ENCODE measurements at regions not wholly inside any gene's neighbourhood (a gene's known extent, or its start where the extent isn't known, plus 50 kb on each side); places are given as distances from the start of the nearest gene placed in this dataset.

DNA sequence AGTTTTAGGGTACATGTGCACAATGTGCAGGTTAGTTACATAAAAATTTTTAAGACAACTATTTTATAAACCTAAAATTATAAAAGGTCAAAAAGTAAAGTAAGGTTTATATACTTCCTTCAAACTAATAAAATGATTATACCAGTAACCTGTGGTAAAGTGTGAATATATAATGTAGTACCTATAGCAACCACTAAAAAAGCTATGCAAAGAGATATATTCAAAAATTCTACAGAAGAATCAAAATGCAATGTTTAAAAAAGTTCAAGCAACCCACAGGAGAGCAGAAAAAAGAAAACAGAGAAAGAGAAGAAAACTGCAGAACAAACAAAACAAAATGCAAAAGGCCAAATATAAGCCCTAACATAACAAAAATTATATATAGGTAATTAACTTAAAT, 379.5 kb upstream of the GALNTL6 start:
- DNase-seq (ENCODE audit: low read depth), result no peak
- no peak overlapping the region for H3K4me3 ChIP-seq (ENCODE audit: low read depth, low read length)
- TF ChIP-seq, protein P1, sequence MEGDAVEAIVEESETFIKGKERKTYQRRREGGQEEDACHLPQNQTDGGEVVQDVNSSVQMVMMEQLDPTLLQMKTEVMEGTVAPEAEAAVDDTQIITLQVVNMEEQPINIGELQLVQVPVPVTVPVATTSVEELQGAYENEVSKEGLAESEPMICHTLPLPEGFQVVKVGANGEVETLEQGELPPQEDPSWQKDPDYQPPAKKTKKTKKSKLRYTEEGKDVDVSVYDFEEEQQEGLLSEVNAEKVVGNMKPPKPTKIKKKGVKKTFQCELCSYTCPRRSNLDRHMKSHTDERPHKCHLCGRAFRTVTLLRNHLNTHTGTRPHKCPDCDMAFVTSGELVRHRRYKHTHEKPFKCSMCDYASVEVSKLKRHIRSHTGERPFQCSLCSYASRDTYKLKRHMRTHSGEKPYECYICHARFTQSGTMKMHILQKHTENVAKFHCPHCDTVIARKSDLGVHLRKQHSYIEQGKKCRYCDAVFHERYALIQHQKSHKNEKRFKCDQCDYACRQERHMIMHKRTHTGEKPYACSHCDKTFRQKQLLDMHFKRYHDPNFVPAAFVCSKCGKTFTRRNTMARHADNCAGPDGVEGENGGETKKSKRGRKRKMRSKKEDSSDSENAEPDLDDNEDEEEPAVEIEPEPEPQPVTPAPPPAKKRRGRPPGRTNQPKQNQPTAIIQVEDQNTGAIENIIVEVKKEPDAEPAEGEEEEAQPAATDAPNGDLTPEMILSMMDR (IDR thresholded peaks at IDR 0.05; ENCODE audit: insufficient read depth, low read depth, low read length, missing control alignments), result no peak

DNA sequence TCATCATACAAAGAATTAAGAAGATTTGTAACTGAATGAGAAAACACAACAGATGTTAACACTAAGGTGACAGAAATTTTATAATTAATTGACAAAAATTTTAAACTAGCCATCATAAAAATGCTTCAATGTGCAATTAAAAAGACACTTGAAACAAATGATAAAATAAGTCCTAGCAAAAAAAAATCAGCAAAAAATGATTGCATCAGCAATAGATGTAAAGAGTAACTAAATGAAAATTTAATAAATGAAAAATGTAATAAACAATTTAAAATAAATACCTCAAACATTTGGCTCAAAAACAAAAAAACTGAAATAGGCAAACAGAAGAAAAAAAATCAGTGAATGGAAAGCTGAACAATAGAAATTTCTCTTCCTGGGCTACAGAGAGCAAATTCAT, 380.7 kb upstream of the GALNTL6 start:
- no peak overlapping the region for H3K4me3 ChIP-seq (ENCODE audit: low read depth, low read length)
- DNase-seq (ENCODE audit: low read depth), result no peak
- TF ChIP-seq, protein P1 (IDR thresholded peaks at IDR 0.05; ENCODE audit: insufficient read depth, low read depth, low read length, missing control alignments), result no peak

DNA sequence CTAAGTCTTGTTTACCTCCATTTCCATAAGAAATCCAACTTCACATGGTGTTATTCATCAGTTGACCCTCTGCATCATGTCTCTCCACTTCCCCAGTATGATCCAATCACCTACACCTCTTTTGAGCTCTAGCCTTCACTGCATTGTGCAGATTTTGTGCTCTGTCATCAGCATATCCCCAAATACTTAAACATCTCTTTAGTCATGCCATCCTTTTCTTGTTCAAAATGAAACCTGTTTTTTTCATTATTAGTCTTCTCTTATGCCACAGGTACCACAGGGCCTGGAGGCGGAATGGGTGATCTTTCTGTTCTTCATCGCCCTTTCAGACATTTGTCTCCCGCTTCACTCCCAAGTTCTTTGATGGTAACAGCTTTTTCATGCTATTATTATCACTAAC, 382.7 kb upstream of the GALNTL6 start:
- TF ChIP-seq, protein P1 (IDR thresholded peaks at IDR 0.05; ENCODE audit: insufficient read depth, low read depth, low read length, missing control alignments), result no peak
- DNase-seq (ENCODE audit: low read depth), result peak; percentile 33
- H3K4me3 ChIP-seq (ENCODE audit: low read depth, low read length), result no peak overlapping the region

DNA sequence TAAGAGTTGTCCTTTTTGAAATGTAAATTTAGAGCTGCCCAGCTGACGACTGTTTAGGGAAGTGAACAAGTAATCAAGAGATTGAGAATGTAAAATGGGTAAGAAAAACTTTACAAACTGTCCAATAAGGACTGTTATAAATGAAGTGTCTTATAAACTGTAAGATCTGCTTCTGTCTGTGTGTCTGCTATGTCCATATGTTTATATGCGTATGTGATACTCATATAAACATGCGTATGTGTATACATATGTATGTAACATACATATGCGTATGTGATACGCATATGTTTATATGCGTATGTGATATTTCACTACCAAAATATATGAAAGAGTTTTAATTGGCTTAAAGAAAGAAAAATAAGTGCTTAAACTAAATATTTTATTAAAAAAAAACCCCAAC, 416.0 kb upstream of the GALNTL6 start:
- TF ChIP-seq, protein P1 (IDR thresholded peaks at IDR 0.05; ENCODE audit: insufficient read depth, low read depth, low read length, missing control alignments), result no peak
- no peak for DNase-seq (ENCODE audit: low read depth)
- H3K4me3 ChIP-seq (ENCODE audit: low read depth, low read length), result no peak overlapping the region

DNA sequence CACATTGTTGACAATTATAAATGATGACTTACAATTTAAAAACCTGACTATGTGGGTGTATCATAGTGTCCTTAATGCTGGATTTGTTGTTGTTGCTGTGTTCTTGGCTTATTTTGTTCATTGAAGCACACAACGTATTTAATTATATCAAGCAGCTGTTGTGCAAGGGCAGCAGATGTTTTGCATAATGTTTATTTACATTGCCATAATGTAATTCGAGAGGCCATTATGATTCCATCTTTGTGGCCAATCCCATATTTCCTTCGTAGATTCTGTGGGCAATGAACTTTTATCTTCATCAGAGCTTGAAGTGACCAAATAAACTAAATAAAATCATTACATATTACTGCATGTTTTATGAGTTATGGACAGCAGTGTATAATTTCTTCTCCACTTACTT, 422.6 kb upstream of the GALNTL6 start:
- no peak for DNase-seq (ENCODE audit: low read depth)
- TF ChIP-seq, protein P1 (IDR thresholded peaks at IDR 0.05; ENCODE audit: insufficient read depth, low read depth, low read length, missing control alignments), result no peak
- no peak overlapping the region for H3K4me3 ChIP-seq (ENCODE audit: low read depth, low read length)

DNA sequence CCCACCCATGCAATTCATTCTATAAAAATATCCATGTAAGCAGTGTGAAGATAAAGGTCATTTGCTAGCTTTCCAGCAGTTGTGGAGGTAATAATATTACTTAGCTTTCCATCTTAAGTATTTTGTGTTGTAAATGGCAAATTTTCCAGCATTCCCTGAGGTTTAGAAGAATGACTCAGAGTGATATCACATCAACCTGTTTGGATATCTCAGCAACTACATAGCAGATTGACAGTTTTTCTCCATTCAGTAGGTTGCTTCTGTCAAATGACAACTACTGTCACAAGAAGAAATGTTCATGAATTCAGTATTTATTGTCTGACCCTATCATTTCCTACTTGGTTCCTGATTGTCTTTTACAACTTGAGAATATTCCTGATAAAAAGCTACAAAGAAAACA, 434.9 kb upstream of the GALNTL6 start:
- TF ChIP-seq, protein P1 (IDR thresholded peaks at IDR 0.05; ENCODE audit: insufficient read depth, low read depth, low read length, missing control alignments), result no peak
- DNase-seq (ENCODE audit: low read depth), result no peak
- peak overlapping the region; percentile 22; the same call in 1 of the 2 replicates for H3K4me3 ChIP-seq (ENCODE audit: low read depth, low read length)

DNA sequence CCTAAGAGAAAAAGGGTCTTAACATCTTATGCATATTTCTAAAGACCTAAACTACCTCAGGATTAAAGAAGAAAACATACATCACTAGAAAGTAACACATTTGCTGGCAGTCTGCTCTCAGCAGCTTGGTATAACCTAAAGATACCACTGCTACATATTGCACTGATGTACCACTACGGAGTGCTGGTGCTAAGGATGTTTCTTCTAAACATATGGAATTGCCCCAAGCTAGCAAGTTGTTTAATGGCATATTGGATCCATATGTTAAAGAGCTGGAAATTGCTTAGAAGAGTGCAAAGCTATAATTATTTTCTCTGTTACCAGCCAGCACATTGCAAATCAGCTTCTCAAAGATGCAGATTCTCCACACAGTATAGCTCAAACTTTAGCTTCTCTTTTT, 436.5 kb upstream of the GALNTL6 start:
- no peak overlapping the region for H3K4me3 ChIP-seq (ENCODE audit: low read depth, low read length)
- TF ChIP-seq, protein P1 (IDR thresholded peaks at IDR 0.05; ENCODE audit: insufficient read depth, low read depth, low read length, missing control alignments), result no peak
- DNase-seq (ENCODE audit: low read depth), result no peak
